ENCODE measurements at regions not wholly inside any gene's neighbourhood (a gene's known extent, or its start where the extent isn't known, plus 50 kb on each side); places are given as distances from the start of the nearest gene placed in this dataset.
"Not testable (repeated sequence)": the region's sequence is repeated elsewhere in the genome, so short reads cannot be mapped to it uniquely, and the experiment has no call there.

DNA sequence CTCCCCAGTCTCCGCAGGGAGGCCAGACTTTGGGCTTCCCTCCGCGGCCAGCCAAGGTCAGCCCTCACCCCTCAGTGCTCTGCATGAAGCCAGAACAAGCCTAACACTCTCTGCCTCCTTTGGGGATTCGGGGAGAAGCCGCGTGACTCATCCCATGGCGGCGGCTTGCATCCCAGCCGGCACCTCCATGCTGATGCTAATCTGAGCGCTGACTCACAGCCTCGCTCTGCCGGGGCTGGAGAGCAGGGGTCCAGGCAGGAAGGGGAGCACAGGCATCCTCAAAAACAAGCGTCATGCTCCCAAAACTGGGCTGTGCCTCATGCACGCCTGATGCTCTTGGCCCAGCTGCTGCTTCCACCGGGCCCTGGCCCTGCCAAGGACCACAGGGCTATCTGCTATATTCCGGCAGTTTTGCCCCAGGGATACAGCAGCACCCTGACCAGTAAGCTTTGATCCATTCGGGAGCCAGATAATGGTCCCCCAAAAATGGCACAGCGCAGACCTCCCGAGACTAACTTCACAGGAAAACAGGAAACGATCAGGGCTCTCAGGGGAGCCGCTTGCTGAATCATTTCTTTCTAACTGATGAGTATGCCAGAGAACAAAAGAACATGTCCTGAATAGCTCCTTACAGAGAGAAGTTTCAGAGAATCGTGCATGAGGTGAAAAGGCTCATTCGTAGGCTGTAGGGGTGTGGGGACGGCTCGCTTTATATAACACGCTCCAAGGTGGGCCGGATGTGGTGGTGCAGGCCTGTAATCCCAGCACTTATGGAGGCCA lies 254.4 kb upstream of the USP9Y start:
- H3K4me3 ChIP-seq (ENCODE audit: low read depth, low read length) = not testable (repeated sequence)

DNA sequence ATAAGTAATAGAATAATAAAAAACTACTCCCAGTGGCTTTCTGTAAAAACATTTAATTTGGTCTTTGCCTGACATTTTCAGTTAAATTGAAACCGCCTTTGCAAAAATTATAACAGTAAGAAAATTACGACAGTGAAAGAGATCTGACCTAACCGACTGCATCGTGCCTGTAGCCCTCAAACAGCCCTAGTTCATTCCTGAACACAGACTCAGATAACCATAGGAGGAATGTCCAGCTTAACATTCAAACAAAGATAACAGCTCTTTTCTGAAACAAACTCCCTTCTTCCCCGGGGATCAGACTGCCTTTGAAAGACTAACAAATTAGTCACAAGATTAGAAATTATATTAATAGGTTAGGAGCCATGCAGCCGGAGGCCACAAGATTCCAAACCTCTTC lies 252.5 kb upstream of the USP9Y start:
- not testable (repeated sequence) for H3K4me3 ChIP-seq (ENCODE audit: low read depth, low read length)

DNA sequence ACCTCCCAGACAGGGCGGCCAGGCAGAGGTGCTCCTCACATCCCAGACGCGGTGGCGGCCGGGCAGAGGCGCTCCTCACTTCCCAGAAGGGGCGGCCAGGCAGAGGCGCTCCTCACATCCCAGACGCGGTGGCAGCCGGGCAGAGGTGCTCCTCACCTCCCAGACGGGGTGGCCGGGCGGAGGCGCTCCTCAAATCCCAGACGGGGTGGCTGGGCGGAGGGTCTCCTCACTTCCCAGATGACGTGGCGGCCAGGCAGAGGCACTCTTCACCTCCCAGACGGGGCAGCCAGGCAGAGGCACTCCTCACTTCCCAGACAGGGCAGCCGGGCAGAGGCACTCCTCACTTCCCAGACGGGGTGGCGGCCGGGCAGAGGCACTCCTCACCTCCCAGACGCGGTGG lies 247.7 kb upstream of the USP9Y start:
- not testable (repeated sequence) for H3K4me3 ChIP-seq (ENCODE audit: low read depth, low read length)

DNA sequence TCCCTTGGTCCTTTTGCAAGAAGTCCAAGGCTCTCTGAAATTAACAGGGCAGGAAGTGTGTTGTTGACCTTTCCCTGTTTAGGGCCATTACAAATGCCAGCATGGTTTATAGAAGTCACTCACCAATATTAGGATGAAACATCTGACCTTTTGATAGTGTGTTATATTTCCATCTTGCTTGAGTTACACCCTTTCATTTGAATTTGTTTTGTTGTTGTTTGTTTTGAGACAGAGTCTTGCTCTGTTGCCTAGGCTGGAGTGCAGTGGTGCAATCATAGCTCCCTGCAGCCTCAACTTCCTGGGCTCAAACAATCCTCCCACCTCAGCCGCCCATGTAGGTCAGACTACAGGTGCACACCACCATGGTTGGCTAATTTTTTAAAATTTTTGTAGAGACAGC lies 241.1 kb upstream of the USP9Y start:
- H3K4me3 ChIP-seq (ENCODE audit: low read depth, low read length) = no peak overlapping the region

DNA sequence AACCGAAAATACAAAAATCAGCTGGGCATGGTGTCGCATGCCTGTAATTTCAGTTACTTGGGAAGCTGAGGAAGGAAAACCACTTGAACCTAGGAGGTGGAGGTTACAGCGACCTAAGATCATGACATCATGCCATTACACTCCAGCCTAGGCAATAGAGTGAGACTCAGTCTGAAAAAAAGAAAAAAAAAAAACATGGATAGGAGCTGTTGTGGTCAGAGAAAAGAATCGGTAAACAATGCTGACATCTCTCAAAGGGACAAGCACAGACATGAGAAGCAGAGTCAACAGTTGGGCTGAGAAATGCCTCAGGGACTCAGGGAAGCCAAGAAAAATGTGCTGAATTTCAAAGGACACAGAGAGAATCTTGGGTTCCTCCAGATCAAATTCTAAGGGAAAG lies 236.9 kb upstream of the USP9Y start:
- no peak overlapping the region for H3K4me3 ChIP-seq (ENCODE audit: low read depth, low read length)

DNA sequence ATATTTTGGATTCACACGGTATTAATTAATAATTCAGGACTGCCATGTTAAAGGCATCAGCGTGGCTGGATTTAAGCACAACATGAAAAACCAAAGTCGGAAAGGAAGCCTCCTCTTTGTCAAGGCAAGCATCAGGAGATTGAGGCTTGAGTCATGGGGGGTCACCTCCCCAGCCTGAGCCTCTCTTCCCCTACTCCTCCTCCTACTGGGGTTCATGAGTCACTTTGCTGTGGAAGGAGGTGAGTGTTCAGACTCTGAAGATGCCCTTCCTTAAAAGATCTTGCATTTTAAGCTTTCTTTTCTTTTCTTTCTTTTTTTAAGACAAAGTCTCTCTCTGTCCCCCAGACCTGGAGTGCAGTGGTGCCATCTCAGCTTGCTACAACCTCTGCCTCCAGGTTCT lies 235.3 kb upstream of the USP9Y start:
- no peak overlapping the region for H3K4me3 ChIP-seq (ENCODE audit: low read depth, low read length)

DNA sequence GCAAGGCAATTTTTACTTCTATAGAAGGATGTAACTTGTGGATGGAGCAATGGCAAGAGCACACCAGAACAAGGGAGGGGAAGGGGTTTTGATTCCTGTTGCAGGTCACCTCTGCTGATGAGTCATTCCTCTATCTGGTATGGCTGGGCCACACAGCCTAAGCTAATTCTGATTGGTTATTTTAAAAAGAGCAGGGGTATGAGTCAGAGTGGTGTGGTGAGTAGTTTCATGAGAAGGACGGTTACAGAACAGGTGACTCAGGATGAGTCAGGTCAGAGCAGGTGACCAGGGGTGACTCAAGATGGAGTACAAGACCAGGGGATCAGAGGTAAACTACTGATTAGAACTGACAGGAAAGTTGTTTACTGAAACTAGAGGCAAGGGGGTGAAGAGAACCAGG lies 231.9 kb upstream of the USP9Y start:
- no peak overlapping the region for H3K4me3 ChIP-seq (ENCODE audit: low read depth, low read length)

DNA sequence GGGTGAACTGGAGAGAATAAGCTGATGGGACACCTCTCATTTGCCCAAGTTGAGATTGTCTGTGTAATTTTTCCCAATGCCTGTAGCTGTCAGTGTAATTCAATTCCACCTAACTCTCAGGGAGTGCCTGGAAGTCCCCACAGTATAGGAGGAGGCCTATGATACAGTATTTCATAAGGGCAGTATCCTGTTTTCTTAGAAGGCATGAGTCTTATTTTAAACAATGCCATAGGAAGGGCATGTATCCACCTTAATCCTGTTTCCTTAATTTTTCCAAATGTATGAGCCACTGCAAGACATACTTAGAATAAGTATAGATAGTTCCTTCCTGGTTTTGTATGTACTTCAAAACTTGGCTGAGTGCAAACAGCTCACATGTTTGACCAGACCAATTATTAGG lies 226.6 kb upstream of the USP9Y start:
- no peak overlapping the region for H3K4me3 ChIP-seq (ENCODE audit: low read depth, low read length)

DNA sequence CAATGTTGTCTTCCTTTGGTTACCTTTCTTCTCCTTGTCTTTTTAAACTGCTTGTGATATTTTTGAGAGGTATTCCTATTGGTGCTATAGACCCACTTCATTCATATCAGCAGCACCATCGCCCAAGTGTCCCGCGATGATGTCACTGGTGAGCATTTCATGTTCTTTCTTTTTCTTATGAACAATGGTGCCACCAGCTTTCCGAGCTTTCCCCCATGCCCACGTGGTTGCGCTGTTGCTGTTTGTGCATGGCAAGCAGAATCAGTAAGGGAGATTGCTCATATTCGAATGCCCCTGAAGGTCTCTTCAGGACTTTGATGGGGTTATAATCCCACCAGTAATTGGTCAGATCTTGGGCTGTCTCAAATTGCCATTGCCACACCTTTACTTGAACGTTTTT lies 221.6 kb upstream of the USP9Y start:
- no peak overlapping the region for H3K4me3 ChIP-seq (ENCODE audit: low read depth, low read length)

DNA sequence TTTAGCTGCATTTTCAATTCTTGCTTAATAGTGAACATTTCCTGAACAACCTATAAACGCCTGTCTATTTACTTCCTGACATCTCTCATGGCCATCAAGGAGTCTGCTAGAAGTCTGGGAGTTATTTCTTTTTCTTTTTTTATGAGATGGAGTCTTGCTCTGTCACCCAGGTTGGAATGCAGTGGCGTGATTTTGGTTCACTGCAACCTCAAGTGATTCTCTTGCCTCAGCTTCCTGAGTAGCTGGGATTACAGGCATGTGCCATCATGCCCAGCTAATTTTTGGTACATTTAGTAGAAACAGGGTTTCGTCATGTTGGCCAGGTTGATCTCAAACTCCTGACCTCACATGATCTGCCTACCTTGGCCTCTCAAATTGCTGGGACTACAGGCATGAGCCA lies 217.6 kb upstream of the USP9Y start:
- H3K4me3 ChIP-seq (ENCODE audit: low read depth, low read length) = no peak overlapping the region

DNA sequence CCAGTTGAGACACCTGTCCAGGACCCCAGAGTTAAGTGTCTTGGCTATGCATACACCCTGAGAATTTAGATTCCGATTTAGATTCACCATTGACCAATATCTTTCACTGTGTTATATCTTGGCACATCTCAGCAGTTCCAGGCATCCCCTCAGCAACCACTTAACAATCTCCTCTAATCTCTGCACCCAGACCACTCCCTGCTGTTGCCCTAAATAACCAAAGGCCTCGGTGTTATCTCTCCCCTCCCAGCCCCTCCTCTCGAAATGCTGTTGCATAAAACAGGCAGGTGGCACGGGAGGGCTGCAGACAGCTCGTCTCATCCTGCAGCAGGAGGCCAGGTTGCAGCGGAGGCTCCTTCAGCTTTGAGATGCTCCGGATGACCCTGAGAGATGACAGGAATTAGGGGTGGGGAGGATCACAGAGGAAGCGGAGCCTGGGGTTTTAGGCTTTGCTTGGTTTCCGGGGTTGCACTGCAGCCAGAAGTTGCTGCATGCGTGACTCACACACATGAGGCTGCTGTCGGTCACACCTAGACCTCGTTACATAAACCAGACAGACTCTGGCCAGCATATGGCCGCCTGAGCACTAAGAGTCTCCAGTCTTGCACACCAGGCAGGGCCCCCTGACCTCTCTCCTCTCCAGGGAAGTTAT lies 210.3 kb upstream of the USP9Y start:
- no peak overlapping the region for H3K4me3 ChIP-seq (ENCODE audit: low read depth, low read length)

DNA sequence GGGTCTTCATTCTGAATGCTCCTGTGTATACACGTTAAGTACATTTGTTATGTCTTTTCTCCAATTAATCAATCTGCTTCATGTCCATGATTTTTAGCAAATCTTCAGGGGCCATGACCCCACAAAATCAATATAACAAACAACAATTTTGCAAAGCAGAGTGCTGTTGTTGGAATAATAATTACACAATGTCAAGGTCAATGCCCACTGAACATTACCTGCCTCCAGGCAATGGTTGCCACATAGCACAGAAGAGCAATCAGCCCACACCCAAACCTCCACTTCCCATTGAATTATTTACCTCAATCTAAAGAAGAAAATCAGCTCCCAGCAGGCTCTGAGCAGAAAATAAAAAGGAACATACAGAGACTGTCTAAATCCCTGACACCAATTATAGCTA lies 208.8 kb upstream of the USP9Y start:
- no peak overlapping the region for H3K4me3 ChIP-seq (ENCODE audit: low read depth, low read length)

DNA sequence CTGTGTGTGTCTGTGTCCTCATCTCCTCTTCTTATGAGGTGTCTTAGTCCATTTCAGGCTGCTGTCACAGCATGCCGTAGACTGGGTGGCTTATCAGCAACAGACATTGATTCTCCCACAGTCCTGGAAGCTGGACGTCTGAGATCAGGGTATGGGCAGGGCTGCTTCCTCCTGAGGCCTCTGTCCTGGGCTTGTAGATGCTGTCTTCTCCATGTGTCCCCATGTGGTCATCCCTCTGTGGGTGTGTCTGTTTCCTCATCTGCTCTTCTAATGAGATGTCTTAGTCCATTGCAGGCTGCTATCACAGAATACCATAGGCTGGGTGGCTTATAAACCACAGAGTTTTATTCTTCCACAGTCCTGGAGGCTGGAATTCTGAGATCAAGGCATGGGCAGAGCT lies 205.0 kb upstream of the USP9Y start:
- H3K4me3 ChIP-seq (ENCODE audit: low read depth, low read length) = no peak overlapping the region

DNA sequence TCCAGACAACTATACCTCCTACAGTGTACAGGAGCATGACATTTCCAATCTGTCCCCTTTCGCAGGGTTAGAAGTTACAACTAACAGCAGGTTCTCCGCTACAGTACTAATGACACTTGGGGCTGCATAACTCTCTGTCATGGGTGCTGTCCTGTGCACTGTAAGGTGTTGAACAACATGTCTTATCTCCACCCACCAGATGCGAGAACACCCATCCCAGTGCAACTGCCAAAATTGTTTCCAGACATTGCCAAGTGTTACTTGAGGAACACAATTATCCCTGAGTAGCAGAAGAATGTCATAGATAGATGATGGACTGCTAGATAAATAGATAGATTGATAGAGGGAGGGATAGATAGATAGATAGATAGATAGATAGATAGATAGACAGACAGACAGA lies 200.9 kb upstream of the USP9Y start:
- no peak overlapping the region for H3K4me3 ChIP-seq (ENCODE audit: low read depth, low read length)

DNA sequence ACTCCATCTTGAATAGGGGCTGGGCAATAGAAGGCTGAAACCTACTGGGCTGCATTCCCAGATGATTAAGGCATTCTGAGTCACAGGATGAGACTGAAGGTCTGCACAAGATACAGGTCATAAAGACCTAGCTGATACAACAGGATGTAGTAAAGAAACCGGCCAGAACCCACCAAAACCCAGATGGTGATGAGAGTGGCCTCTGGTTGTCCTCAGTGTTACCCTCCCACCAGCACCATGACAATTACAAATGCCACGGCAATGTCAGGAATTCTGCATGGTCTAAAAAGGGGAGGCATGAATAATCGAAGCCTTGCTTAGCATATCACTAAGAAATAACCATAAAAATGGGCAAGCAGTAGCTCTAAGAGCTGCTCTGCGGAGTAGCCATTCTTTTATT lies 197.0 kb upstream of the USP9Y start:
- not testable (repeated sequence) for H3K4me3 ChIP-seq (ENCODE audit: low read depth, low read length)

DNA sequence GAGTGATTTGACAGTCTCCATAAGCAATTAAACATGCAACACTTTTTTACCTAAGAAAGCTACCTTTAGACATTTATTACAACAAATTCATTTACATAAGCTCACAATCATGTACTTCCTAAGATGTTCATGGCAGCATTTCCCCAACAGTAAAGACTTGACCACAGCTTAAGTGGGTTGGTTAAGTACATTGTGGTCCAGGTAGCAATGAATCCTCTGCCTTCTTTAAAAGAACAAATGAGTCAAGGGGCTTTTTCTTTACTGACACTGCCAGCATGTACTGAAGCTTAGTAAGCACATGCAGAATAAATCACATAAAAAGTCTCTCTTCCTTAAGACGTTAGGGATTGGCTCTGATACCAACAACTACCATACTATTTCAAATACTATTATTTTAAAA lies 183.7 kb upstream of the USP9Y start:
- no peak overlapping the region for H3K4me3 ChIP-seq (ENCODE audit: low read depth, low read length)

DNA sequence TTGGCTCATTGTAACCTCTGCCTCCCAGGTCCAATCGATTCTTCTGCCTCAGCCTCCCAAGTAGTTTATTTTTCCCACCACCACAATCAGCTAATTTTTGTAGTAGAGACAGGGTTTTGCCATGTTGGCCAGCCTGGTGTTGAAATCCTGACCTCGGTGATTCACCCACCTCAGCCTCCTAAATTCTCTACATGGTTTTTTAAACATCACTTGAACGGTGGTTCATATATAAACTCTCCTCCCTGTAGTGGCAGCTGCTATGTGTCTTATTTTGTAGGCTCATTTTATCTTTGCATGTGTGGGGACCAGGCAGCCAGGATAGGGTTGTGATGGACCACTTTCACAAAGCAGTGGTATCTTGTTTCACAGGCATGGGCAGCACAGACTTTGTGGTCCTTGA lies 175.8 kb upstream of the USP9Y start:
- no peak overlapping the region for H3K4me3 ChIP-seq (ENCODE audit: low read depth, low read length)

DNA sequence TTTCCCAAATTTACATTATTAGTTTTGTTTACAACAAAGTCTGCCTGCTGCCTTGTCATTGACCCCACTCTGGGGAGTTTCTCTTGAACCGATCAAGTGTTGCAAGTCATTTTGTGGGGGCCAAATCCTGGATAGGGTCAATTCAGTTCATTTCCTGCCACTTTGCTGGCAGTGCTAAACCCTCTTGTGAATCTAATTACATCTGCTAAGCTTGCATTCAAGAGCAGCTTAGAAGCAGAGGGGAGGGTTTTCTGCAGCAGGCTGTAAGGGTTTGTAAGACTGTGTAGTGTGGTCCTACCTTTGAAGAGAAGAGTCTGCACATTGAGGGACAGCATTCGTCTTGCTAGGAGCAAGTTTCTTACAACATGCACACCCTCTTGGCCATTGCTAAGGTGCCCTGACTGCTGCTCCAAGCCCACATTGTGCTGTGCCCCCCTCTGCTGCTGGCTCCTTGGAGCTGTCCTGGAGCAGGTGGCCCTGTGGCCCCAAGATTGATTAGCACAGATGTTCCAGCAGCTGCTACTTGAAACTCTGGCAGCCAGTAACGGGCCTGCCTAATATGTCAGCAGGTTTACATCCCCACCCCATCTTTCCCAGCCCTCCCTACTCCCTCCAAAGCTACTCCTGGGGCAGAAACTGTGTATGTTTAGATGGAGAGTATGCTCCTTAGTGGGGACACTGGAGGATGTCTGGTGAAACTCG lies 174.5 kb upstream of the USP9Y start:
- H3K4me3 ChIP-seq (ENCODE audit: low read depth, low read length) = no peak overlapping the region

DNA sequence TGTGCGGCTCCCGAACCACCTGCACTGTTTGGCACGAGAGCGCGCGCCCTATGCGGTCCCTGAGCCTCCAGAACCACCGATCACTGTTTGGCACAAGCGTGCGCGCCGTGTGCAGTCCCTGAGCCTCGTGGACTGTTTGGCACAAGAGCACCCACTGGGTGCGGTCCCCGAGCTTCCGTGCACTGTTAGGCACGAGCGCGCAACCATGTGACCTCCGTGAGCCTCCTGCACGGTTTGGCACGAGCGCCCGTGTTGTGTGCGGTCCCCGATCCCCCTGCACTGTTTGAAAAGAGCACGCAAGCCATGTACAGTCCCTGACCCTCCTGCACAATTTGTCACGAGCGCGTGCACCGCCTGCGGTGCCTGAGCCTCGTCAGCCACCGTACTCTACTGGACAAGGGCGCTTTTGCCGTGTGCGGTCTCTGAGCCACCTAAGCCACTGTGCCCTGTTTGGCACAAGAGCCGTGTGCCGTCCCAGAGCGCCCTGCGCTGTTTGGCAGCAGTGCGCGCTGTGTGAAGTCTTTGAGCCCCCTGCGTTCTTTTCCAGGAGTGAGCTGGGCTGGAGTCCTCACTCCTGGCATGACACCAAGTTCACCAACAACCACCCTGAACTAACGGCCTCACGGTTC lies 163.7 kb upstream of the USP9Y start:
- H3K4me3 ChIP-seq (ENCODE audit: low read depth, low read length) = no peak overlapping the region

DNA sequence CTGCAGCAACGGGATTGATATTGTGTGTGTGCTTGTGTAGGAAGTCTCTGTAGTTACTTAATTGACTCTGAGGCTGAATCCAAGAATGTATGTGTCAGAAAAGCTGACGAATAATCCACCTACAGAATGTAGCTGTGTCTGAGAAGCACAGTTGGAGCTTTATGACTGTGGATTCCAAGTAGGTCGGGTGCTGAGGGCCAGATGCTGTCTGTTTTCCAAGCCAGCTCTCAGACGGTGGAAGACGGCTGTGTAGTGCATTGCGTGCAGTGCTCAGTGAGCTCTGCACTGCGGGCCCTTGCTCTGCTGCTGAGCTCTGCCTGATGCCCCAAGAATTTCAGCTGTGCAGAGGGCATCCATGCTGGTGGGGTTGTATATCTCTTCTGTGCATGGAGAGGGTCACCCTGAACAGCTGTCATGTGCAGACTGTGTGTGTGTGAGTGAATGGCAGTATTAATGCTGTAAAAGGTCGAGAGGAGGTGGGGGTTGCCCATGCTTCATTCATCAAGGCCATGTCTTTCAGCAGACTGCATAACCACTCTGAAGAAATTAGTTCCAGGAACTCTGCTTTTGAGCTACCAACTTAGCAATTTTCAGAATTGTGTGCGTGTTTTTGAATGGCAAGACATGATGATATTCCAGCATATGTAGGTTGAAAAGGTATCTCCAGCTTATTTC lies 154.1 kb upstream of the USP9Y start:
- no peak overlapping the region for H3K4me3 ChIP-seq (ENCODE audit: low read depth, low read length)

All from iPS-11a (cell line).